Stimulated activated effector memory CD8-positive, alpha-beta T cell treated with anti-CD3 and anti-CD28 coated beads, Interleukin-12 subunit alpha, Interleukin-12 subunit beta, amount 100 ng/mL, for 72 hours (primary cell): ENCODE measurements at regions not wholly inside any gene's neighbourhood (a gene's known extent, or its start where the extent isn't known, plus 50 kb on each side); places are given as distances from the start of the nearest gene placed in this dataset.
"Not testable (repeated sequence)": the region's sequence is repeated elsewhere in the genome, so short reads cannot be mapped to it uniquely, and the experiment has no call there.

ENCODE experiments used
- ATAC-seq: fragments of 150-1000 bp; cut with Tn5 transposase; 2 replicates; pipeline ENCODE4 v1.10.0; 2021
- DNase-seq, 2 donors: peaks; one replicate each; pipeline ENCODE4 v3.0.0; 2021 to 2022; ENCODE audit warnings: low spot score in 2 of 2
- H3K27ac Mint-ChIP-seq: one replicate; pipeline ENCODE4 v1.8.0; 2022; ENCODE audit warnings: mild to moderate bottlenecking, mixed read lengths
- H3K36me3 Mint-ChIP-seq: one replicate; pipeline ENCODE4 v1.8.0; 2022; ENCODE audit warnings: mild to moderate bottlenecking, mixed read lengths
- H3K4me1 Mint-ChIP-seq: one replicate; pipeline ENCODE4 v1.8.0; 2022; ENCODE audit warnings: mixed read lengths
- H3K4me3 Mint-ChIP-seq: one replicate; pipeline ENCODE4 v1.8.0; 2022; ENCODE audit warnings: mild to moderate bottlenecking, mixed read lengths
- H3K9me3 Mint-ChIP-seq: one replicate; pipeline ENCODE4 v1.8.0; 2022; ENCODE audit warnings: mixed read lengths

DNA sequence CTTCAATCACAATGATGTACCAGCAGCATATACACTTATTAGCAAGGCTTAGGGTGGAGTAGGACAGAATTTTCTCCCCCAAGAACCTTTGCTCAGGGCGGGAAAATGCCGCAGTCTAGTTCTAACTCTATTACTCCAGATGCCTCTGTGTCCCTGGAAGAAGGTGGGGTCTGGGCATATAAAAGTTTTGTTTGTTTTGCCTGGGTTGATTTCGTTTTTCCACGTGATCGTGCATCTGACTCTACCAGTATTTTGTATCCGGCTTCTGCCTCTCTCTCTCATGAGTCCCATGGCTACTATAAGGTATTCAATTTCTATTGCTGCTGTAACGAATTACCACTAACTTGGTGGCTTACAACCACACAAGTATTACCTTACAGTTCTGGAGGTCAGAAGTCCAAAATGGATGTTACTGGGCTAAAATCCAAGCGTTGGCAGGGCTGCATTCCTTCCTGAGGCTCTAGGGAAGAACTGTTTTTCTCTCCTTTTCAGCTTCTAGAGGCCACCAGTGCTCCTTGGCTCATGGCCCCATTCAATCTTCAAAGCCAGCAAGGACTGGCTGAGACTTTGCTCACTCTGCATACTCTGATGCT is 181.2 kb upstream of the PRSS58 start:
- H3K9me3 Mint-ChIP-seq = no peaks in the 10 kb centered on the region
- DNase-seq = no peak
- H3K4me3 Mint-ChIP-seq = no peak overlapping the region
- no peak for ATAC-seq
- H3K36me3 Mint-ChIP-seq = no peaks in the 10 kb centered on the region
- peaks cover 22% of the 10 kb centered on the region for H3K4me1 Mint-ChIP-seq
- no peak overlapping the region for H3K27ac Mint-ChIP-seq

DNA sequence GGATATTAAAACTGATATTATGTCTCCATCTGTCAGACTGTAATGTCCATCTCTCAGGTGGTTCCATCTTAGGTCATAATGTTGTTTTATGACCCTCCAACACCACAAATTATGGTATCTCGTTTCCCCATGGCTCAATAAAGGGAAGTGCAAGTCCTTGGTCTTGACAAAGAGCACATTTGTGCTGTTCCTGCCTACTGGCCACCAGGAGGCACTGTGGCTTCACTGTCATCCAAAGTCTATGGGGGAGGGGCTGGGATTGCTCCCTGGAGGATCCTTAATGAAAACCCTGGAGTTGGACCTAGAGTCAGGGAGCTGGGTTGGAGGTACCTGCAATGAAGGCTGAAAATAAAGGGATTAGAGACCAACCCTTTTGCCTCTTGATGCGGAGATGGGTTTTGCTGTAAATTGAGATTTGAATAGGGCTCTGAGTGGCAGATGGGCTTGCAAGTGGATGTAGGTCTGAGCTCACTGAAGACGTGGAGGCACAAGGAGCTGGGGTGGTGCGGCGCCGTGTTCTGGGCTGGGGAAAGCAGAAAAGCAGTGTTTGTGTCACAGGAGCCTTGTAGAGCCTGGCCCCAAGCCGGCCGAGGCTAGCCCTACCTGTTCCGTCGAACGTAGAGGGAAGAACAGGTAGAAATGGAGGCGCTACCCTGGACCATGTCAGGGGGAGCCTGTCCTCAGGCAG is 180.5 kb upstream of the PRSS58 start:
- DNase-seq = no peak
- ATAC-seq = no peak
- no peak overlapping the region for H3K27ac Mint-ChIP-seq
- no peak overlapping the region for H3K4me3 Mint-ChIP-seq
- H3K4me1 Mint-ChIP-seq = peaks cover 22% of the 10 kb centered on the region
- H3K36me3 Mint-ChIP-seq = no peaks in the 10 kb centered on the region
- no peaks in the 10 kb centered on the region for H3K9me3 Mint-ChIP-seq

DNA sequence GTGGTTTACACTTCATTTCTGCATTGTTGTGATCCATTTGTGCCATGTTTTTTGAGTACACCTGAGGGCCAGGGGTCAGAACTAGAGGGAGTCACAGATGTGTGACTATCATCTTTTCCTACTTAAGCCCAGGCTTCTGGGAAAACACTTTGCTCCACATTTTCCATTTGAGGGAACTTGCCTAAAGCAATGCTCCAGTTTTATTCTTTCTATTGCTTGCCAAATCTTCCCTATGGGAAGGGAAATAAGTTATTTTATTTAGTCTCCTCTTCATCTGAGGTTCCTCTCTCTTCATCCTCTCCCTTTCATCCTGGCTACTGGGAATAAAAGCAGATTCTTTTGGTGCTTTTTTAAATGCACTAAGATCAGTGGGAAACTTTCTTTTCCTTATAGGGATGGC is 179.9 kb upstream of the PRSS58 start:
- no peaks in the 10 kb centered on the region for H3K9me3 Mint-ChIP-seq
- DNase-seq = no peak
- no peak for ATAC-seq
- no peak overlapping the region for H3K4me3 Mint-ChIP-seq
- H3K36me3 Mint-ChIP-seq = no peaks in the 10 kb centered on the region
- H3K27ac Mint-ChIP-seq = no peak overlapping the region
- H3K4me1 Mint-ChIP-seq = peaks cover 18% of the 10 kb centered on the region

DNA sequence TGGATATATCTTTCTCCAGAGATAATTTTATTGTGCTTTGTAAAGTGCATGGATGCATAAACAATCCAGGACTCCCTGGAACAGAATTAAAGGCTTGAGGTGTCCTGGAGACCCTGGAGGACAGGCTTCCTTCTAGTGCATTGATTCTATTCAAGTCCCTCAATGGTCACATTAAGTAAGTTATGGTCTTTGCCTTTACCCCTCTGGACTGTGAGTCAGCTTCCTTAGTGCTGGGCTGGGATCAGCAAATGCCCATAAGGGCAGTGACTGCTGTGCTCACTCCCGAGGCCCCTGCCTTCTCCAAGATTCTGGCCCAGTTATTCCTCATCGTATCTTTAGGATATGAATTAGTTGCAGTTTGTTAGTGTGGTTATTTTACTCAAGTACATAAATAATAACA is 178.7 kb upstream of the PRSS58 start:
- no peaks in the 10 kb centered on the region for H3K9me3 Mint-ChIP-seq
- no peak overlapping the region for H3K27ac Mint-ChIP-seq
- no peak overlapping the region for H3K4me3 Mint-ChIP-seq
- DNase-seq = no peak
- no peak for ATAC-seq
- no peaks in the 10 kb centered on the region for H3K36me3 Mint-ChIP-seq
- H3K4me1 Mint-ChIP-seq = peaks cover 14% of the 10 kb centered on the region

DNA sequence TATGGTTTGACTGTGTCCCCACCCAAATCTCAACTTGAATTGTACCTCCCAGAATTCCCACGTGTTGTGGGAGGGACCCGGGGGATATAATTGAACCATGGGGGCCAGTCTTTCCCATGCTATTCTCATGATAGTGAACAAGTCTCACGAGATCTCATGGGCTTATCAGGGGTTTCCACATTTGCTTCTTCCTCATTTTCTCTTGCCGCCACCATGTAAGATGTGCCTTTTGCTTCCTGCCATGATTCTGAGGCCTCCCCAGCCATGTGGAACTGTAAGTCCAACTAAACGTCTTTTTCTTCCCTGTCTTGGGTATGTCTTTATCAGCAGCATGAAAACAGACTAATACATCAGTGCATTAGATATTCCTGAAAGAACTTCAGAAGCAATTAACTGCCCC is 177.7 kb upstream of the PRSS58 start:
- H3K4me3 Mint-ChIP-seq, DNase-seq, H3K4me1 Mint-ChIP-seq, H3K9me3 Mint-ChIP-seq, H3K27ac Mint-ChIP-seq, H3K36me3 Mint-ChIP-seq, ATAC-seq: not testable (repeated sequence)

DNA sequence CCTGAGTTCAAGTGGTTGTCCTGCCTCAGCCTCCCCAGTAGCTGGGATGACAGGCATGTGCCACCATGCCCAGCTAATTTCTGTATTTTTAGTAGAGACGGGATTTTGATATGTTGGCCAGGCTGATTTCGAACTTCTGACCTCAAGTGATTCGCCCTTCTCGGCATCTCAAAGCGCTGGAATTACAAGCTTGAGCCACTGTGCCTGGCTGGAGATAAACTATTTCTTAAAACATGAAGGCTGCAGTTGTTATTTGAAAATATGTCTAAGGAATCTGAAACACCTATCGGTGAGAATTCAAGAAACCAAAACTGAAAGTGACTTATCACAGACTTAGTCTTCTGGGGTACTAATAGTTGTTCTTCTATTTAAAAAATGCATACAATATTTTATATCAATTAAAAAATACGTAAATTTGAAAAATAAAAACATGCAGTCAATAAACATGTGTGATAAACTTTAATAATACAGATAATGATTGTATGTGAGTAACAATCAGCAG is 176.9 kb upstream of the PRSS58 start:
- DNase-seq (no peak), ATAC-seq (no peak)
- peaks cover 5% of the 10 kb centered on the region for H3K4me1 Mint-ChIP-seq
- no peaks in the 10 kb centered on the region for H3K36me3 Mint-ChIP-seq
- peak overlapping the region; percentile 48 for H3K4me3 Mint-ChIP-seq
- H3K27ac Mint-ChIP-seq = no peak overlapping the region
- no peaks in the 10 kb centered on the region for H3K9me3 Mint-ChIP-seq

DNA sequence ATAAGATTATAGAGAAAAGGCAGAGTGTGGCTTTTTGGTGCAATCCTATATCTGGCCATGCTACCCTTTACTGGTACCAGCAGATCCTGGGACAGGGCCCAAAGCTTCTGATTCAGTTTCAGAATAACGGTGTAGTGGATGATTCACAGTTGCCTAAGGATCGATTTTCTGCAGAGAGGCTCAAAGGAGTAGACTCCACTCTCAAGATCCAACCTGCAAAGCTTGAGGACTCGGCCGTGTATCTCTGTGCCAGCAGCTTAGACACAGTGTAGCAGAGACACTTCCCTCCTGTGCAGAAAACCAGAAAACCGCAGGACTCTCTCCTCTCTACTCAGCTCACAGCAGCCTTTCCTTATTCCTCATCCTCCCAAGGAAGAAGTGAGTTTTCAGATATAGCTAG is 176.3 kb upstream of the PRSS58 start:
- H3K36me3 Mint-ChIP-seq, ATAC-seq, H3K9me3 Mint-ChIP-seq, H3K4me1 Mint-ChIP-seq, DNase-seq, H3K27ac Mint-ChIP-seq: not testable (repeated sequence)
- H3K4me3 Mint-ChIP-seq = peak overlapping the region; percentile 48

DNA sequence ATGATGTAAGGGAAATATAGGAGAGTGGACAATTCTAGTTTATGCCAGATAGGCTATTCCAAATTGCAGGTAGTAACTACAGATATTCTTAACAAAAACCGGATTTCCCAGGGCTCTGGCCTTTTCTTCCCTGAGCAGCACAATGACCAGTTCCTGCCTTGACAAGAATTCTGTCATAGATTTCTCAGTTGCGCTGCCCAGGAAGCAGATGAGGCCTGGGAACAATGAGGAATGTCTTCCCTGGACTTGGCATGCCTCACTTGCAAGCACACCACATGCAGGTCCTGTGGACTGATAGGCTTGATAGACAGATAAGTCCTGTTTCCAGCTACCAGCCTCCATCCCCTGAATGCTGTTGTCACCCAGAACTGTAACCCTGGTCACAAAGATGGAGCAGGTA is 174.5 kb upstream of the PRSS58 start:
- Mint-ChIP-seq H3K4me3 (no peak overlapping the region), H3K36me3 (no peaks in the 10 kb centered on the region), H3K4me1 (no peaks in the 10 kb centered on the region), H3K9me3 (no peaks in the 10 kb centered on the region), H3K27ac (no peak overlapping the region)
- no peak for DNase-seq
- no peak for ATAC-seq

DNA sequence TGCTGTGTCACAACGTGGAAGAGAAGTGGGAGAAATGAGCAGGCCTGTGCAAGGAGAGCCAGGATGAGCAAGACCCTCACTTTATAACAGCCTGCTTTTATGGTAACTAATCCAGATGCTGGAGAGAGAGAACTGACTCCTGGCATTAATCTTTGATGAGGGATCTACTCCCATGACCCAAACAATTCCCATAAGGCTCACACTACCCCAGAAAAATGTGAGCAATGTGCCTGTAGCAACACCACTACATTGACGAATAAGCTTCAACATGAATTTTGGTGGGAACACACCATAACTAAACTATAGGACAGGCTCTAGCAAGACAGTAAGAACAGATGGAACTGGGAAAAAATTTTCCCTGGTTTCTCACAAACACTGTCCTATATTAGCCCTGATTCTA is 173.6 kb upstream of the PRSS58 start:
- H3K4me1 Mint-ChIP-seq = no peaks in the 10 kb centered on the region
- H3K4me3 Mint-ChIP-seq = no peak overlapping the region
- no peaks in the 10 kb centered on the region for H3K9me3 Mint-ChIP-seq
- ATAC-seq (no peak), DNase-seq (no peak)
- H3K27ac Mint-ChIP-seq = no peak overlapping the region
- H3K36me3 Mint-ChIP-seq = no peaks in the 10 kb centered on the region

DNA sequence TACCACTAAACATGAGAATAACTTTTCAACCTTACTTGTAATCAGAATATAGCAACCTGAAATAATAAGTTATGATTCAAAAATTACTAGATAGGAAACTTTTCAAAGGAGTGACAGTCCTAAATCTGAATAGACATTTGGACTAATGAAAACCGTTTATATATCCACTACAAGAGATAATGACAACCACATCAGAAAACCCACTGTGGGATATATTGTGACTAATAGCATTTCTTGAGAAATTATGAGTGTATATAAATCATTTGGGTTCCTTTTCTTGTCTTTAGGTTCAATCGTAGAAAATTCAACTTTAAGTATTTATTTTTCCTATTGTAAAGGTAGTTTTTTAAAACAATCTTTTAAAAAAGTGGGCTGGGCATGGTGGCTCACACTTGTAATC is 170.2 kb upstream of the PRSS58 start:
- Mint-ChIP-seq H3K36me3 (no peaks in the 10 kb centered on the region), H3K27ac (no peak overlapping the region), H3K4me3 (no peak overlapping the region), H3K4me1 (no peaks in the 10 kb centered on the region), H3K9me3 (no peaks in the 10 kb centered on the region)
- no peak for ATAC-seq
- DNase-seq = no peak

DNA sequence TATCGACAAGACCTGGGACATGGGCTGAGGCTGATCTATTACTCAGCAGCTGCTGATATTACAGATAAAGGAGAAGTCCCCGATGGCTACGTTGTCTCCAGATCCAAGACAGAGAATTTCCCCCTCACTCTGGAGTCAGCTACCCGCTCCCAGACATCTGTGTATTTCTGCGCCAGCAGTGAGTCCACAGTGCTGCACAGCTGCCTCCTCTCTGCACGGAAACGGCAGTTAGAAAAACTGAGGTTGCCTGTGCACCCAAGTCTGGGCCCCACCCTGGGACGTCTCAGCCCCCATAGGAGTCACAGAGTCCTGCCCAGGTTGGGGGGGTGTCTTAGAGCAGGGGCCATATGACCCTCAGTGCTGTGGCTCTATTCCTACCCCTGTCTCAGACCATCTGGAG is 167.4 kb upstream of the PRSS58 start:
- no peak for DNase-seq
- Mint-ChIP-seq H3K9me3 (no peaks in the 10 kb centered on the region), H3K4me3 (peak overlapping the region; percentile 25), H3K36me3 (no peaks in the 10 kb centered on the region), H3K27ac (no peak overlapping the region), H3K4me1 (no peaks in the 10 kb centered on the region)
- ATAC-seq = peak; percentile 8

DNA sequence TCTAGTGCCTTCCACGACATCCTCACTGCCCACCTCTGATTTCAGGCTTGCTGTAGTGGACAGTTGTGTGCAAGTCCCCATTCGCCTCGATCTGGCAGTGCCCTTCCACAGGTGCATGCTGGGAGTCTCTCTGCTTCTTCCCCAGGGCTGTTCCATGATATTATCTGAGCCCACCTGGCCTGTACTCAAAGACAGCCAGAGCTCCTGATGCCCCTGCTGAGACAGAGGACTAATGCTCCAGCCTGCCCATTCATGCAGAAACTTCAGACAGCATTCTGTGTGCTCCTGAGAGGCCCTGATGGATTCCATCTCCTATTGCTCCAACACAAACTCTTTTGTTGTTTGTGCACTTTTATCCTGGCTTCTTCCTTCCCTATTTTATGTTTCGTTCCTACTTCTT is 164.8 kb upstream of the PRSS58 start:
- no peaks in the 10 kb centered on the region for H3K4me1 Mint-ChIP-seq
- H3K4me3 Mint-ChIP-seq = no peak overlapping the region
- no peaks in the 10 kb centered on the region for H3K9me3 Mint-ChIP-seq
- H3K36me3 Mint-ChIP-seq = no peaks in the 10 kb centered on the region
- ATAC-seq = no peak
- no peak overlapping the region for H3K27ac Mint-ChIP-seq
- DNase-seq = no peak

DNA sequence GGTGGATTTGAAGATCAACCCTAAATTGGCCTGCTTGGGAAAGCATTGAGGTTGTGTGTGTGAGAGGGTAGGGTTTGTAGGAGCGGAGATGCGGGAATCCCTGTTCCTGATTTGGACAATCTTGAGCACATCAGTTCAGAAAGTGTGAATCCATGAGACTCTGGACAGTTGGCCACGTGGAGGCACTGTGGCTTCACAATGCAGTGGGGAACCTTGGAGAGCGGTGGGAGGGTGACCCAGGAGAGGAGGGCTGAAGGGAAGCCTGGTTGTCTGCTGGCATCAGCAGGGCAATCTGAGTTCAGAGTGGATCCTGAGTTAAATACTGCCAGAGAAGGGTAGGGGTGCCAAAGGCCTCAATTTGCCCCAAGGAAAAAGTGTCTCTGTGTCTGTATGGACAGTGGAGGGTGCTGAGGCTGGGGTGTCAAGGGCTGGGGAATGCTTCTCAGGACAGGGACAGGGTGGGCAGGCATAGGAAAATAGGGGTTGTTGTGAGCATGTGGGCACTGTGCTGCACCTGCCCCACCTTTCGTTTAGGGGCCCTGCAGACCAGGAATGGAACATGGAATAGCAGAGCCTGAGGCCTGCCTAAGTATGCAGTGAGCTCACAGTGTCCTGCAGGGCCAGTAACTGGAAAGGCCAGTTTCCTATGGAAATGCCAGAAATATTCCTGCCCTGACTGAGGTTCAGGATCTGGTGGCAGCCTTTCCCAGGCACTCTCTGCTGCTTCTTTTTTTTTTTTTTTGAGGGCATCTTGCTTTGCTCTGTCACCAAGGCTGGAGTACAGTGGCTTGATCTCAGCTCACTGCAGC is 162.9 kb upstream of the PRSS58 start:
- no peaks in the 10 kb centered on the region for H3K36me3 Mint-ChIP-seq
- H3K9me3 Mint-ChIP-seq = no peaks in the 10 kb centered on the region
- no peak overlapping the region for H3K4me3 Mint-ChIP-seq
- DNase-seq (no peak), ATAC-seq (peak; percentile 21)
- H3K27ac Mint-ChIP-seq = no peak overlapping the region
- H3K4me1 Mint-ChIP-seq = no peaks in the 10 kb centered on the region

DNA sequence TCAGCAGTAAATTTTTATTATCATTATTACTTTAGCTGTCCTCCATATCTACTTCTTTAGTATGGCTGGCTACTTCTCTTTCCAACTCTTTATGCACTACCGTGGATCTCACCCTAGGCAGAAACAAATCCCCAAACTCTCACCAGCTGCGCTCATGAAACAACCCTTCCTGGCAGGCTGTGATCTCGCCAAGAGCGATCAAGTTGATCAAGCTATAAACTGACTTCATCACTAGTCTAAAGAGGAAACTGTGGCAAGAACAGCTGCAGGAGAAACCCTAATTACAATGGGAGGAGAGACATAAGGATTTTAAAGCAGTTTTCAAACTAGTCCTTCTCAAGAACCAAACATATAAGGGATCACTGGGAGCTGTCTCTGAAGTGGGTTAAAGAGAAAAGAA is 160.5 kb upstream of the PRSS58 start:
- Mint-ChIP-seq H3K27ac (no peak overlapping the region), H3K4me3 (no peak overlapping the region), H3K4me1 (no peaks in the 10 kb centered on the region), H3K9me3 (no peaks in the 10 kb centered on the region), H3K36me3 (no peaks in the 10 kb centered on the region)
- DNase-seq = no peak
- ATAC-seq = no peak

DNA sequence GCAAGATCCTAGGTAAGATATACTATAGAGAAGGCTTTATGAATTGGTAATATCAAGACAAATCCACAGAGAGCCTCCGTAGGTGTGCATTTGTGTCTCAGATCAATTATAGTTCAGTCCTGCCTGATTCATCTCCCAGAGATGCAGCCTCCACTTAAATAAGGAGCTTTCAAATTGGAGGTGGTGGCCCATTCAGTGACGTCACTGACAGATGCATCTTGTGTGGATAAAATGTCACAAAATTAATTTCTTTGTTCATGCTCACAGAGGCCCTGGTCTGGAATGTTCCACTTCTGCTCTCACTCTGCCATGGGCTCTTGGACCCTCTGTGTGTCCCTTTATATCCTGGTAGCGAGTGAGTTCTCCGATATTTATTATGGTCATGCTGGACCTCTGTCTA is 157.1 kb upstream of the PRSS58 start:
- ATAC-seq (no peak), DNase-seq (no peak)
- Mint-ChIP-seq H3K36me3 (no peaks in the 10 kb centered on the region), H3K4me3 (no peak overlapping the region), H3K9me3 (no peaks in the 10 kb centered on the region), H3K27ac (no peak overlapping the region), H3K4me1 (no peaks in the 10 kb centered on the region)

DNA sequence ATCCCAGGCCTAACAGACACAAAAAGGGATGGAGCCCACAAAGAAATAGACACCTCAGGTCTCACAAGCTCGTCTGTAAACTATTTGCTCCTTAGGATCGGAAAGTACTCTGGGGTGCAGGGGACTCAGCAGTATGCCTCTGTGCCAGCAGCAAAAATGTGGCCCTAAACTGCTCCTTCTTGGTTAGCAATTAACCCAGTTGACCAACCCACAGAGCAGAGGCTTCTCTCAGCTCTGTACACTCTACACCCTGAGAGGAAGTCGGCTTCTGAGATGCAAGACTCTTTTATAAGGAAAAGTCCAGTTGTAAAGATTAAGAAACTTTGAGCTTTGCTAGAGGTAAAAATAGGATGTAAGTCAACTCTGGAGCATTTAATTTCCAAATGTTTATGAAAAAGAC is 156.3 kb upstream of the PRSS58 start:
- H3K27ac Mint-ChIP-seq = no peak overlapping the region
- H3K4me1 Mint-ChIP-seq = no peaks in the 10 kb centered on the region
- H3K9me3 Mint-ChIP-seq = no peaks in the 10 kb centered on the region
- ATAC-seq (no peak), DNase-seq (no peak)
- no peaks in the 10 kb centered on the region for H3K36me3 Mint-ChIP-seq
- H3K4me3 Mint-ChIP-seq = no peak overlapping the region
